ENCODE measurements at regions not wholly inside any gene's neighbourhood (a gene's known extent, or its start where the extent isn't known, plus 50 kb on each side); places are given as distances from the start of the nearest gene placed in this dataset.

GRCh38 chr2:121132762-121133107, 152.3 kb downstream of the TFCP2L1 start:
- TF ChIP-seq CTCF (IDR thresholded peaks at IDR 0.05) (no peak), POLR2A (IDR thresholded peaks at IDR 0.05) (no peak)
